GM19438 (cell line): ENCODE measurements at regions not wholly inside any gene's neighbourhood (a gene's known extent, or its start where the extent isn't known, plus 50 kb on each side); places are given as distances from the start of the nearest gene placed in this dataset.
A peak's percentile ranks its signal among the peaks of the same experiment; 100 is the strongest.
"Not testable (repeated sequence)": the region's sequence is repeated elsewhere in the genome, so short reads cannot be mapped to it uniquely, and the experiment has no call there.

Experiments used
- ATAC-seq: cut with Tn5 transposase; IDR thresholded peaks from one replicate; pipeline ENCODE4 v1.9.1; 2021; ENCODE audit warnings: low read depth; ENCODE audit not compliant: unreplicated experiment

DNA sequence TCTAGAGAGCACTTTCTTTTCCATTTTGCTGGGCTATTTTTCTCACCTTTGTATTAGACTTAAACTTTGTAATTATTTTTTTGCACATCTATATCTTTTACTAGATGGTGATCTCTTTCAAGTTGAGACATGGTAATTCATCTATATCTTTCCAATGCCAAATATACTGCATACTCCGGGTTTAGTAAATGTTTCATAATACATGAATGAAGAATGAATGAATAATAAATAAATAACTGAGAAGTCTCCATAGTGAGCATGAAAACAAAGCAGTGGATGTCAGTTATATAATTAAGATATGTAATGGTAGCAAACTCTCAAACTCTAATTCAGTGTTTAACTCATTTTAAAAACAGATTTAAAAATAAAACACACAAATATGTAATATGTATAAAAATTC, 342.5 kb upstream of the KITLG start:
- ATAC-seq, result no peak

DNA sequence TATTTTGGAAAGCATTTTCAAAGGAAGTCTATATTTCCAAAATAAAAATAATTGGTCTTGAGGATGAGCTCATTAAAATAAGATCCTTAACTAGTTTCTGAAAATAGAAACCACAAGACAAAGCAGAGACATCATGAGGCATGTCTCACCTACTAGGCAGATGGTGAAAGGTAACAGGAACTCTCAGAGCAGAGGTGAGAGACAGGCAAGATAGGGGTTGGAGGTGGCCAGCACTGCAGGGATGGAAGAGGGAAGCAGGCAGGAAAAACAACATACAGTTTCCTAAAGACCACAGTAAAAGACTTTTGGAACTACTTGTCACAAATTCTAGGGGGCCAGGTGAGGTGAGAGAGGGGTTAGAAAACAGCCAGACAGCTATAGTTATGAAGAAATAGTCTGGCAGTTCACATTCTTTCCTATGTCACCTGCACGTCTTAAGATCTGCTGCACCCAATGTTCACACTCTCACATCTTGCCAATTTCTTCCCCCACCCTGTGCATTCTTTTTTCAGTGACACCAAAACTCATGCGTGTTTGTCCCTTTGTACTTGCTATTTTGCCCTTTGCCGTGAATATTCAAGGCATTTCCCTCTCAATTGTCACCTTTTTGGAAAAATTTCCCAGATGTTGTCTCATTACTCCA, 341.7 kb upstream of the KITLG start:
- ATAC-seq, result no peak

DNA sequence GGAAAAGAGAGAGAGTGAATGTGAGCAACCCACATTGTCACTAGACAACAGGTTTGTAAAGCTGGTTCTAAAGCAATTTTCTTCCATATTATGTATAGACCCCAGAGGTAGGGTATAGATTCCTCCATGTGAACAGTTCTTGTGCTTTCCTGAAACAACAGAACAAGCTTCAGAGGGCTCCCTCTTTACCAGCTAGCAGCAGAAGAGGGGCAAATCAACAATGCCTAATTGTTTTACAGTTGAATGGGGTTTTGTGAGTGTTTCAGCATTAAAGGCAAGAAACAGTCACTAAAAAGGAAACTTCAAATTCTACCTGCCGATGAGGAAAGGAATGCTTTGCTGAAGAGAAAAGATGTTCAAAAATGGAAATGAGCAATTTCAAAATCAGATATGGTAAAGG, 341.2 kb upstream of the KITLG start:
- ATAC-seq, result no peak

DNA sequence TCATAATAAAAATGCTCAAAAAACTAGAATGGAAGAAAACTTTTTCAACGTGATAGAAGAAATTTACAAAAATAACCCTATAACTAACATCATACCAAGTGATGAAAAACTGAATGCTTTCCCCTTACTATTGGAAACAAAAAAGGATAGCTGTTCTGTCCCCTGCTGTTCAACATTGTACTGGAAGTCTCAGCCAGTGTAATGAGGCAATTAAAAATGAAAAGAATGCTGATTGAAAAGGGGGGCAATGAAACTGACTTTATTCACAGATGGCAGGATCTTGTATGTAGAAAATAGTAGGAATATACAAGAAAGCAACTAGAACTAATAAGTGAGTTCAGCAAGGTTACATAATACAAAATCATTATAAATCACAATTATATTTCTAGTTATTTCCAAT, 337.9 kb upstream of the KITLG start:
- ATAC-seq, result no peak

DNA sequence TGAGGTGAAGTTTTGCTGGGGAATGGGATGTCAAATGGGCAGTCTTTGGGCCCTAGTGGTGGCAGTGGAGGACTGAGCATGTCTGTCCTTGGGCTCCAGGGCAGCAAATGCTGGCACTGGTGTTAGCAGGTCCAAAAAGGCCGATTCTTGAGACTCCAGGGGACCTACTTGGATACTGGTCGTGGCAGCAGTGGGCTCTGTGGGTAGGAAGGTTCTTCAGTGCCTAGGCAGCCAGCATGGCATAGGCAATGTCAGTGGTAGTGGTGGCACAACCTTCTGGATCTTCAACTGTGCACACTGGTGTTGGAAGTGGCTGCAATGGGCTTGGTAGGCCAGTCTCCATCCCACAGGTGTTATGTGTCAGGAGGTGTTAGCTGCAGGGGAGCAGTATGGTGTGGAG, 334.7 kb upstream of the KITLG start:
- no peak for ATAC-seq

DNA sequence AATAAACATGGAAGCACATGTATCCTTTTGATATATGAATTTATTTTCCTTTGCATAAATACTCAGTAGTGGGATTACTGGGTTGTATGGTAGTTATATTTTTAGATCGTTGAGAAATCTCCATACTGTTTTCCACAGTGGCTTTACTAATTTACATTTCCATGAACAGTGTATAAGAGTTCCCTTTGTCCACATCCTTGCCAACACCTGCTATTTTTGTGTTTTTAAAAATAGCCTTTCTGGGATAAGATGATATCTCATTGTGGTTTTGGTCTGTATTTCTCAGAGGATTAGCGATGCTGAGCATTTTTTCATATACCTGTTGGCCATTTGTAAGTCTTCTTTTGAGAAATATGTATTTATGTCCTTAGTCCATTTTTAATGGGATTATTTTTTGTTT, 329.2 kb upstream of the KITLG start:
- ATAC-seq, result no peak

DNA sequence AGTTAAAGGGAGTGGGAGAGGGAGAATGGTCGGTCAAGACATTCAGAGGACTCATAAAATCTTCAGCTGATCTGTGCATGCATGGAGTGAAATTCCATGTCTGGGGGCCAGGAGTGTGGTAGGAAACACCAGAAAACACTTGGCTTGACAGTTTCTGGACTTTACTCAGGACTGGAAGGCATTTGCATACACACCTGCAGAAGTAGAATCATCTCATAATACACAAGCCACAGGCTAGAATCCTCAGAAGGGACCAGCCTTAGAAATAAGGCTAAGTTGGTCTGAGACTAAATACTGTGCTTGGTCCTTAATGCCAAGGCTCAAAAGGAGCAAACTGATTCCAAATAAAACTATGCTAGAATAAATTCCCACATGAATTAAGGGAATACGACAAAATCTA, 328.1 kb upstream of the KITLG start:
- ATAC-seq, result no peak

DNA sequence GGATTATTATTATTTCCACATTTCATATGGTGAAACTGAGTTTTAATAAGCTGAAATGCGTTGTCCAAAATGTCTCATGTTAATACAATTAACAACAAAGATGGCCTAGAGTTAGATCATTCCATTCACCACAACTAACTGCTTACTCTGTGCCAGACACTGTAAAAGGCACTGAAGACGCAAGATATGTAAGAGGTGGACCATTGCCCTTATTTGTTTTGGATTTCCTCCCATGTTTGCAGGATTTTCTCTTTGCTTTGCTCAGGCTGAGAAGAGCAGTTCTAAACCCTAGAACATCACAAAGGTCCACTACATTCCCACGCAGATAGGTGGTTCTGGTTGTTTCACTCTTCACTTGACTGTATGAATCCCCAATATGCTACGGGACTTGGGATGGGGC, 324.4 kb upstream of the KITLG start:
- ATAC-seq, result no peak

DNA sequence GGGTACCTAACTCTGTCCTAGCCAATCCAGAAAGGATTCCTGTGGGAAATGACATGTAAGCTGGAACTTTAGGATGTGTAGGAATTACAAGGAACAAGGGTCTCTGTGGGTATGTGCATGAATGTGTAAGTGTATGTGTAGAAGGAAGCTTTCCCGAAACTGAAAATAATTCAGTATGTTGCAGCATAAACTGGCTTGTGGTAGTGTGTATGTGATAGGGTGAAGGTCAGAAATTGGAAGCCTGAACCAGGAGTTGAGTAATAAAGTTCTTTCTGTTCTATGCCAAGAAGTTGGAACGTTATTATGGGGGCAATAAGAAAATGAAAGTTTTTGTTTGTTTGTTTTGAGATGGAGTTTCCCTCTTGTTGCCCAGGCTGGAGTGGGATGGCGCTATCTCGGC, 323.1 kb upstream of the KITLG start:
- ATAC-seq, result no peak

DNA sequence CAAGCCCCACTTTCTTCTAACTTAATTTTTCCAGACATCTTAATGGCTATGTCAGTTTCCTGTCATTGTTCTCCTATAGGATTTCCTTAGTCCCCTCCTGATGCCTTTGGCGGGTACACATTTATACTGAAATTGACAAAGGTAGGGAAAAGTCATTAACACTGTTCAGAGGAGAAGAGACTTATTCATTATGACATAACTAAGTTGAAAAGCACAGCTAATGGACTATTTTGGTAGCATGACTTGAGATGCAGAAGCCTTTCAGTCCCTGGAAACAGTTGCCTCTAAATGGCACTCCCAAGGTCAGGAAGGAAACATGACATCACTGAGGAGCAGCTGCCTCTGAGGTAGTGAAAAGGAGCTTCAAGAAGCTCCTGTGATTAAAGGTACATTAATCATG, 317.5 kb upstream of the KITLG start:
- ATAC-seq, result no peak

DNA sequence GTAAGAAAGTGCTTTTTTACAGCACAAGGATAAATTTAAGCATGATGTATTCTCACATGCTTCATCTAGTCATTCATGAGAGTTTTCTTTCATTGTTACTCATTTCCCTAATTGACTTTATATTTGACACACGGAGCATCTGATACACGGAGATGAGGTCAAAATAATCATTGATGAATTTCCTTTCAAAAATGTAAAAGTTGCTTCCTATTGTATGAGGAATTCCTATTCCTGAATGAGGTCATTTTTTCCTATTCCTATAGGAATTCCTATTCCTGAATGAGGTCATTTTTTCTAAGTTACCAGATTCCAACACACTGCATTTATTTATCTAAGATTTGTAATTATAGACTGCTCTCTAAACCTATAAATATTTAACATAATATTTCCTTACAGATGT, 316.7 kb upstream of the KITLG start:
- no peak for ATAC-seq

DNA sequence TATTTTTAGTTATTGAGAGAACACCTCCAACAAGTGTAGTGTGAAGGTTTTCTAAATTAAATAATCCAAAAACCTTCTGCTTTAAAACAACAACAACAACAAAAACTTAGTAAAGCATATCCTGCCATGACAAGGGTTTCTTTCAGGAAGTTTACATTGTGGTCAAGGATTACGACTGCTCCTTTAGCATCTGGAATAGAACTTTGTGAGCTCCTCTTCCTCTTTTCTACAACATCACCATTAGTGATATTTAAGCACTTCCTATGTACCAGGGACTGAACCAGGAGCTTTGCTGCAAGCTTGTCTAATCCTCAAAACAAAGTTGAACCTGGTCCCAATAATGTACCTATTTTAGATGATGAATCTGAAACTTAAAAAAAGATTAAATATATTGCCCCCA, 315.4 kb upstream of the KITLG start:
- no peak for ATAC-seq

DNA sequence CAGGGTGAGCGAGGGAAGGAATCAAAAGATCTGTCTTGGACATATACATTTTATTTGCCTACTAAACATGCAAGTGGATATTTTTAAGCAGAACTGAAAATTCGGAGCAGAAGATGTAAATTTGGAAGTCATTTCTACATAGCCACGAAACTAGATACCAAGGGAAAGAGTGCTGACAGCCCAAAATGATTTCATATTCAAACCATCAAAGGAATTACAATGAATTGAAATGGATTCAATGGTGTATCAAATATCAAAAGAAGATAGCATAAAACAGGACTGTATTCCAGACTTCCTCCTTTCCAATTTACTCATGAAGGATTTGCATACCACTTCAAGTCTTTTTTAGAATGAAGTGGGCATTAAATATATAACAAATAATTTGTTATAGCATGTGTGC, 313.5 kb upstream of the KITLG start:
- ATAC-seq, result no peak

DNA sequence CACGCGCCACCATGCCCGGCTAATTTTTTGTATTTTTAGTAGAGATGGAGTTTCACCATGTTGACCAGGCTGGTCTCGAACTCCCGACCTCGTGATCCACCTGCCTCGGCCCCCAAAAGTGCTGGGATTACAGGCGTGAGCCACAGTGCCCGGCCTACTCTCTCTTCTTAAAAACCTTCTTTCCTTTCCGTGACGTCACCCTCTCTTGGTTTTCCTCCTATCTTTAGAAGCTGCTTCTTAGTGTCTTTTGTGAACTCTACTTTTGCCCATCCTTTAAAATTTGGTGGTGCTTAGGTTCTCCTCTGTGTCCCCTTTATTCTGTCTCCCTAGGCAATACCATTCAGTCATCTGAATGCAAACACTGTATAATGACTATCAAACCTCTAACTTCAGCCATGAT, 311.2 kb upstream of the KITLG start:
- not testable (repeated sequence) for ATAC-seq

DNA sequence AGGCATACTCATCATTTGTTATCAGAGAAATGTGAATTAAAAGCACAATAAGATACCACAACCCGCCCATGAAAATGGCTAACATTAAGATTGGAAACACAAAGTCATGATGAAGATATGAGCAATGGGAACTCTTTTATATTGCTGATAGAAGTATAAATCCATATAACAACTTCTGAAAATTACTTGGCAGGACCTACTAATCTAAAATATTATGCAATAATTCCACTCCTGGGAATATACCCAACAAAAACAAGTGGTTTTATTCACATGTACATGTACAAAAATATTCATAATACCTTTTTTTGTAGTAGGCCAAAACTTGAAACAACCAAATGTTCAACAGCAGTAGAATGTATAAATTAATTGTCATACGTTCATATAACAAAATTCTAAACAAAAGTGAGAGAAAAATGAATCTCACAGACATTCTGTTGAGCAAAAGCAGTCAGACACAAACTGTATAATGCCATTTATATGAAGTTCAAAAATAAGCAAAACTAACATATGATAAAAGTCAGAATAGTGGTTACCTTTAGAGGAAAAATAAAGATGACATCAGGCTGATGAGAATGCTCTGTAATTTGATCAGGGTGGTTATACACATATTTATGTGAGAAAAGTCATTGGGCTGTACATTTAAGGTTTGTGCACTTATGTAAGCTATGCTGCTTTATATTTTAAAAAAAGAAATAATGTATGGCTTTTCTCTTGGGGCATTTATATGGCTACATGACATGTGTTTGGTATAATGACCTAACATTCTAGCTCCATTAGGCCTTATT, 309.2 kb upstream of the KITLG start:
- ATAC-seq, result no peak

DNA sequence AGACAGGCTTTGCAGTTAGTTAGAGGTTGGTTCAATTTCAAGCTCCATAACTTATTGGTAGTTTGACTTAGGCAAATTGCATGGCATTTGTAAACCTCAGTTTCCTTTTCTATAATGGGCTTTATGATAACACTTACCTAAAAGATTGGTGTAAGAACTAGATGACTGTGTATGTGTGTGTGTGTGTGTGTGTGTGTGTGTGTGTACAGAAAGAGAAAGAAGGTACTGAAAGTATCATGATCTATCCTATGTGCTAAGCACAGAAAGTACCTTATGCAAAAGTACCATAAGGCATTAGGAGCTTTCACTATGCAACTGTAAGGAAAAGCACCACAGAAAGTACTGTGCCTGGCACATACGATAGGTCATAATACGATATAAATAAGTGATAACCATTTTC, 304.3 kb upstream of the KITLG start:
- peak; percentile 72 for ATAC-seq

DNA sequence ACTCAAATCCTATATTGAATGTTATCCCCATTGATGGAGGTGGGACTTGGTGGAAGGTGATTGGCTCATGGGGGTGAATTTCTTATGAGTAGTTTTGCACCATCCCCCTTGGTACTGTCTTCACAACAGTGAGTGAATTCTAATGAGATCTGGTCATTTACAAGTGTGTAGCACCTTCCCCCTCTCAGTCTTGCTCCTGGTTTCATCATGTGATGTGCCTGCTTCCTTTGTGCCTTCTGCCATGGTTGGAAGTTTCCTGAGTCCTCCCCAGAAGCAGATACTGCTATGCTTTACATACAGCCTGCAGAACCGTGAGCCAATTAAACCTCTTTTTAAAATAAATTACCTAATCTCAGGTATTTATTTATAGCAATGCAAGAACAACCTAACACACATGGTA, 302.4 kb upstream of the KITLG start:
- ATAC-seq, result no peak

DNA sequence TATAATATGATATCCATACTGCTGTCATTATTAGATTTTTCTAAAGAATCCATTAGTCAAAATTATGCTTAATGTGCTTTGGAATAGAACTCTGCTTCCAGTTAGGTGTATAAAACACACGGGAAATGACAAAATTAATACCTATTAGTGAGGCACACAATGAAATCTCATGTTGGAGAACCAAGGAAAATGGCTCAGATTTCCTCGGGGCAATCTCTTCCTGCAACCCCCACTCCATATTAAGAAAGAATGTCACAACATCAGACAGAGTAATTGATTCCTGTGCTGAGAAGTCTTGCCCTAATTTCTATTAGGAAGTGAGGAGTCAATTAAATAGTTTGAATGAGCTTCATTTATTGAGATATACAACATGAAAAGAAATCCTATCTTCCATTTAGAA, 299.8 kb upstream of the KITLG start:
- ATAC-seq, result no peak

DNA sequence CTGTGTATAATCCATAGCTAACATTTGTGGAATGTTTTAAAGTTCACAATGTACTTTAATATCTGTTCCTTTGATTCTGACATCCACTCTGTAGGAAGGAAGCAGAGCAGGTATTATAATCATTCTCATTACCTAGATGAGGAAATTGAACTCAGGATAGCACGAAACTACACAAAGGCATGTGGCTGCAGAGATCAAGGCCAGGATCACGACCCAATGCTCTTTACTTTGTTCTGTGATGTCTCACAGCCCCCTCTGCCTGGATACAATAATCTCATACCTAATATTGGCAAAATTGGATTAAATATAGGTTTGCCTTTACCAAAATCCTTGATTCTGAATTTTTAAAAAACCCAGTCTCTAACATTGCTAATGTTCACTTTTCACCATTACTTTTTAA, 298.0 kb upstream of the KITLG start:
- ATAC-seq, result no peak

DNA sequence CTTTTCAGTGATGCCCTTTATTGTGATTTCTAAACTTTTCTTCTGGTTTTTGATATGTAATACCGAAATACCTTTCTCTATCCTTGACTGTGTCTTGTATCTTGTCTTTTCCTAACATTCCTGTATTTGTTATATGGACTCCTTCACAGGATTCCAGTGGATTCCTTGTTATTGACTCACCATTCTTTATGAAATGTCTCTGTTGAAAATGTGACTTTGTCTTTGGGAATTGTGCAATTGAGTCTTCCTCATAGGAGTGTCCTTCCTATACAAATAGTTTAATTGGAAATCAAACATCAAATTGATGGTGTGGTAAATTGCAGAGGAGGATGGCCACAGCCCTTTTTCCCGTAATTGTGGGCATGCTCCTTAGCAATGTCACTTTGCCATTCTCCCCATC, 296.6 kb upstream of the KITLG start:
- no peak for ATAC-seq

DNA sequence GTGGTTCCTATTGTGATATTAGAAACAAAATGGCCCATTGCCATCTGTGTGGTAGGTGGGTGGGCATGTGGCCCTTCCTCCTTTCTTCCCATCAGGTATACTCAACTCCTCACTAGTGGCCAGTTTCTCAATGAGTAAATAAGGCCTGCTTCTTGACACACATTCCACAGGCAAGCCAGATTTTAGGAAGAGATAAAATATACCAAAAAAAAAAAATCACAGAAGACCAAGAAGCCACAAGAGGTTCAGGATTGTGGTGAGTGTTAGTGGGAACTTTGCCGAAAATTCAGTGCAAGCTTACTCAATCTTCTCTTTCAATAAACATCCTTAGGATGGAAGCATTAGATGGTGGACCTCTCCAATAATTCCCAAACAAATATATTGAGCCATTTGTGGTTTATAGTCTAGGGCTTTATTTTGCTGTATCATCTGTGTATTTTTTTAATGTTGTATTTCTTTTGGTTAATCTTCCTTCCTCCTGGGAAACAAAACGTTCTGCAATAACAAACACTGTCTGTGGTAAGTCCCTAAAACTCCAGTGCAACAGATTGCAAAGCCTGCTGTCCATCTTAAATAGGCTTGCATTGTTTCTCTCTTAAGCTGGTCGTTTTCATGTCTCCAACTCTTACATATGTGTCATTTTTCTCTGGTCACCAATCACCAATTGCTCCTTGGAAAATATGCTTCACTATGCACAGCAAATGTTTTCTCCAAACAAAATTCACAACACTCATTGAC, 289.9 kb upstream of the KITLG start:
- ATAC-seq, result no peak

DNA sequence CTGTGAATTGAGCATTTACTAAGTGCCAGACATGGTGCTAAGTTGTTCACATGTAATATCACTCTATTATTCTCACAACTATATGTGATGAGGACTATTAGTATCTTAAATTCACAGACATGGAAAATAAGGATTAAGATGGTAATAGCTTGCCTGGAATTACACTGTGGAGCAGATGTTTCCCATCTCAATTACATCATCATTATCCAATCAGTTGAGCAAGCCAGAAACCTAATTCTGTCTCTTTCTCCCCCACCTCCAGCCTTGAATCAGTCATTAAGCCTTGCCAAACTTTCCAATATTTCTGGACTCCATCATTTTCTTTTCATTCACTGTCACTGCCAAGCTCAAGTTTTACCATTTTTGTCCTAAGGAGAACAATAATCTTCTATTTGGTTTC, 287.8 kb upstream of the KITLG start:
- no peak for ATAC-seq
